GM18861 (cell line): ENCODE measurements at regions not wholly inside any gene's neighbourhood (a gene's known extent, or its start where the extent isn't known, plus 50 kb on each side); places are given as distances from the start of the nearest gene placed in this dataset.

Source experiments
- ATAC-seq: cut with Tn5 transposase; IDR thresholded peaks from one replicate; pipeline ENCODE4 v1.9.1; 2021; ENCODE audit not compliant: unreplicated experiment

- ATAC-seq = no peak
Observed at GRCh38 chr14:86683561-86683960, 1153.6 kb downstream of the FLRT2 start.

- ATAC-seq = no peak
Observed at GRCh38 chr14:86675059-86675458, 1145.1 kb downstream of the FLRT2 start.

GRCh38 chr14:86673523-86673969, 1143.6 kb downstream of the FLRT2 start:
- no peak for ATAC-seq

GRCh38 chr14:86672080-86672479, 1142.1 kb downstream of the FLRT2 start:
- no peak for ATAC-seq

GRCh38 chr14:86665975-86666374, 1136.0 kb downstream of the FLRT2 start:
- no peak for ATAC-seq

GRCh38 chr14:86662334-86662733, 1132.4 kb downstream of the FLRT2 start:
- ATAC-seq = no peak

GRCh38 chr14:86654558-86655184, 1124.7 kb downstream of the FLRT2 start:
- ATAC-seq = no peak

- ATAC-seq = no peak
Observed at GRCh38 chr14:86652526-86652925, 1122.6 kb downstream of the FLRT2 start.

GRCh38 chr14:86646696-86647690, 1117.0 kb downstream of the FLRT2 start:
- no peak for ATAC-seq

GRCh38 chr14:86646125-86646524, 1116.2 kb downstream of the FLRT2 start:
- ATAC-seq = no peak

- no peak for ATAC-seq
Observed at GRCh38 chr14:86641310-86641709, 1111.4 kb downstream of the FLRT2 start.

- no peak for ATAC-seq
Observed at GRCh38 chr14:86640288-86640687, 1110.3 kb downstream of the FLRT2 start.

- no peak for ATAC-seq
Observed at GRCh38 chr14:86639666-86640065, 1109.7 kb downstream of the FLRT2 start.

GRCh38 chr14:86639146-86639545, 1109.2 kb downstream of the FLRT2 start:
- ATAC-seq = no peak

- ATAC-seq = no peak
Observed at GRCh38 chr14:86627080-86627479, 1097.1 kb downstream of the FLRT2 start.

GRCh38 chr14:86626530-86626929, 1096.6 kb downstream of the FLRT2 start:
- ATAC-seq = no peak

- no peak for ATAC-seq
Observed at GRCh38 chr14:86625637-86626036, 1095.7 kb downstream of the FLRT2 start.

- no peak for ATAC-seq
Observed at GRCh38 chr14:86619726-86620125, 1089.8 kb downstream of the FLRT2 start.

- no peak for ATAC-seq
Observed at GRCh38 chr14:86613786-86614185, 1083.8 kb downstream of the FLRT2 start.

- no peak for ATAC-seq
Observed at GRCh38 chr14:86613126-86613525, 1083.2 kb downstream of the FLRT2 start.

GRCh38 chr14:86604561-86604960, 1074.6 kb downstream of the FLRT2 start:
- no peak for ATAC-seq

GRCh38 chr14:86602263-86602662, 1072.3 kb downstream of the FLRT2 start:
- ATAC-seq = no peak
